HG03097 (cell line): ENCODE measurements at regions not wholly inside any gene's neighbourhood (a gene's known extent, or its start where the extent isn't known, plus 50 kb on each side); places are given as distances from the start of the nearest gene placed in this dataset.

Source experiments
- ATAC-seq: cut with Tn5 transposase; IDR thresholded peaks from one replicate; pipeline ENCODE4 v1.9.1; 2021; ENCODE audit not compliant: unreplicated experiment, low FRiP score

DNA sequence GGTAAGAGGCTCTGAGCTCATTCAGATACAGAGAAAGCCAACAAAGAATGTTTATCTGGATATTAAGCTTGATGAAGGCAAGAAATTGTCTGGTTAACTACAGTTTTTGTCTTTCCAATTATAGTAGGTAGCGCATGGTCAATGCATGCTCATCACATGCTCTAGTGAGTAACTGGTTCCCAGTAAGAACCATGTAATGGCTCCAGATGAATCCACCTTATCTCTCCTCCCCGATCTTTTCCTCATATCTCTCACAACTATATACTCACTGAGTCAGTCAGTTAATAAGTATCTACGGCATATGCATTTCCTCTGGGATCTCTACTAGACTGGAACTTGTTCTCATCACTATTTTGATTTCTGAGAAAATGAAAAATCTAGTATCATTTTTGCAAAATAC, 340.7 kb upstream of the DYNLRB2 start:
- no peak for ATAC-seq

DNA sequence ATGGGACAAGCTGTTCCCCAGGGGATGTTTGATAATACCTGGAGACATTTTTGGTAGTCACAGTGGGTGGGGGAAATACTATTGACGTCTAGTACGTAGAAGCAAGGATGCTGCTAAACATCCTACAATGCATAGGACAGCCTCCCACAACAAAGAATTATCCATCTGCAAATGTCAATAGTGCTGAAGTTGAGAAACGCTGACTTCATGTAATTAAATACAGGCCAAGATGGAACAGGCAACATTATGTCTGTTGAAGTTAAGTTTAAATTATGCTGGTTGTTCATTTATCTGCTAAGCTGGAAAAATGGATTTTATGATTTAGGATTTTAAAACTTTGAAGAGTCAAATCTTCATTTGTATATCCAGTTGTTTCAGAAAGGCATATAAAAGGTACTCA, 341.2 kb upstream of the DYNLRB2 start:
- no peak for ATAC-seq

DNA sequence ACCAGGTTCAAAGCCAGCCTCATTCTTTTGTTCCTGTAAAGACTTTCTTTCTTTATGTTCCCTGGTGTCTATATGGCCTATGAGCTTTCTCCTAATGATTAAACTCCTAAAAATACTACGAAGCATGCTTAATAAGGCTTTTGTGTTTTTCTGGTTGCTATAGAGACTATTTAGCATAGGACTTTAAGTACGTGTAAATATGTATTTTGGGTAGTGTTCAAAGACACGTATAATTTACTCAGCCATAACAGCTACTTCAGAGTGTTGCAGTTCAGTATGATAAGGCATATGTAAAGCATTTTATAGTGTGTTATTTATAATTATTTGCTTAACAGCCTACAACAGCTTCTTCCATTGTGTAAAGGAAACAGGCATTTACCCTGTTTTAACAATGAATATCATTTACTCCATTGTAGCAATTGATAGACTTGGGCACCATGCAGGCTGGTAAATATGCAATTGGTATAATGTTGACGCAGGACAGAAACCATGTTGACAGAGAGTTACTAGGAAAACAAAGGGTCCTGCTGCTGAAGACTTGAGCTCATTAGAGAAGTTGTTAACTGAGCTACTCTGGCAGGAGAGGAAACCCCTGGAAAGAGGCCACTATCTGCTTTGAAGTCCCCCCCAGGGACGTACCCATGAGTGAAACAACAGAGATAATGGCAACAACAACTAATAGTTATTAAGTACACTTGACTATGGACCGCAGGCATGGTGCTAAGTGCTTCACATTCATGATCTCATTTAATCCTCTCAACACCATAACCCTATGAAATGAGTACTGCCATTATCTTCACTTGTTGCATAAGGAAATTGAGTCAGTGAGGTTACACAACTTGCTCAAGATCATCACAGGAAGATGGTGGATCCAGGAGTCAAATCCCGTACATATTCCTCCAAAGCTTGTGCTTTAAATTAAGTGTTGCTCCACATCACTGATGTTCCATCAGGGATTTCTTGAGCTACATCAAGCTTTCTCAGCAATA, 342.2 kb upstream of the DYNLRB2 start:
- ATAC-seq, result no peak

DNA sequence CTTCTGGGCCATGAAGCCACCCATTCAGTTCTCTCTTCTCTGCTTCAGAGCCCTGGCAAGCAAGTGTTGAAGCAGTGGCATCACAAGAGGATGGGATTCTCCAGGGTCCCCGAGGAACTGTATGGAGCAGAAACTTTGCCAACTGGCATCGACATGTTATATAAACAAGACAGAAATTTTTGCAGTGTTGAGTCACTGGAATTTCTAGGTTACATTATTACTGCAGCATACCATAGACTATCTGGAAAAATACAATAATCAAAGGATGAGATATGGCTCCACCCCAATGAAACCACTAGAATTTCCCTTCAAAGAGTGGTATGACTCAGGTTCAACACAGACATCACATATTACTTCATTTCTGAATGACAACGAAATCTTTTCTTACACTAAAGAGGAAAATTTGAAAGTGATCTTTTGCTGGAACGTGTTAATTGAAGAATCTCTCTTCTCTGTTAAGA, 343.0 kb upstream of the DYNLRB2 start:
- no peak for ATAC-seq

DNA sequence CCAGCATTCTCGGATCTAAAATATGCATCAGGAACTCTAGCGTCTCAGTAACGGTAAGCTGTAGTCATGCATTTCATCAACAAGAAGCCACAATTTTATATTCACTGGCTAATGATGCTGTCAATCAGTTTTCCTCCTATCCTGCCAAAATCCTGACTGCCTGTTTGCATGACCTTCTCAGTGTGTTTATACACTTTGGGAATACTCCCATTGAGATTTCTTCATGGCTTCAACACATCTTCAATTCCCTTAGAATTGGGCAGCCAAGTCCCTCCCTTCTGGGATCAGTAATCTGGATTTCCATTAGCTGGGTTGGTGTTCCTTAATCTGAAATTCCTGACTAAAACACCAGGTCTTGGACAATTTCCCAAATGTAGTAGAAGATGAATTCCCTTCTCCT, 348.9 kb upstream of the DYNLRB2 start:
- no peak for ATAC-seq

DNA sequence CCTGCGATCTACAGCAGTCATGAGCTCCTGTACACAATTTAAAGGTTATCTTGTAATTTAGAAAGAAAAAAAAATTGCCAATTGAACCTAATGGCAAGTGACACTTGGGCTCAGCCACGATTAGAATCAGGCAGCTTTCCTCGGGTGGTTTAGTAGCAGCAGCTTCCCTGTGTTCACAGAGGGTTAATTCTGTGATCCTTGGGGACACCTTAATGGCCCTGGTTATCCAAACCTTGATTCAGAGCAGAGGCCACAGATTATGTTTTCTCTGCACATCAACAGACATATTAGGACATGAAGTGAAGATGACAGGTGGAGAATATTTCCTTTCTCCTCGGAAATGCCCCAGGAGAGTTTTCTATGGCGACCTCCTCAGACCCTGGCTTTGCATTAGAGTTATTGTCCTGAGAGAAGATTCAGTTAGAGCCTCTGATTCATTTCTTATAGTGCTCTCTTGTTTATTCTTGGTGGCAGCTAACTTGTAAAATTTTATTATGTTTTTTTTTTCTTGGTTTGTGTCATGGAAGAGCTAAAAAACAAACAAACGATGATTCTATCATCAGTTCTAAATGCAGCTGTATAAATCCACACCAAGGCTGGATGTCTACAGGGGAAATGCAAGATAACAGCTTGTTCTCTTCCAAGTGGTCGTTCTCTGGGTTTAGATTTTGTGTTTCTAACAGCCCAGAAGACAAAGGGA, 351.2 kb upstream of the DYNLRB2 start:
- no peak for ATAC-seq

DNA sequence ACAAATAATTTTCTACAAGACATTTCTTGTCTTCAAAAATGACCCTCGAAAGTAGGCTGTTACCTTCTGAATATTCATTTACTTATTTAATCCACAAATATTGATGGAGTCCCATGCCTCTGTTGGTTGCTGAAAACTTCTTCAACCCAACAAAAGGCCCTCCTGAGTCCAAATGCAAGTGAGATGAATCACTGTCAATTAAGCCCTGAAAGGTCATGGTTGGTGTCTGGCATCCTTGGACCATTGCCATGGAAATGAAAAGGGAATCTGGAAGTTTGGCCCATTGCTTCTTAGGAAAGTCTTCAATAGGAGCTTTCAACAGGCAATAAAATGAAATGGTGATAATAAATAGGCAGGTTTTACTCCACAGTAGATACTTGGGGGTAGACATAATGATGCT, 364.7 kb upstream of the DYNLRB2 start:
- ATAC-seq, result no peak

DNA sequence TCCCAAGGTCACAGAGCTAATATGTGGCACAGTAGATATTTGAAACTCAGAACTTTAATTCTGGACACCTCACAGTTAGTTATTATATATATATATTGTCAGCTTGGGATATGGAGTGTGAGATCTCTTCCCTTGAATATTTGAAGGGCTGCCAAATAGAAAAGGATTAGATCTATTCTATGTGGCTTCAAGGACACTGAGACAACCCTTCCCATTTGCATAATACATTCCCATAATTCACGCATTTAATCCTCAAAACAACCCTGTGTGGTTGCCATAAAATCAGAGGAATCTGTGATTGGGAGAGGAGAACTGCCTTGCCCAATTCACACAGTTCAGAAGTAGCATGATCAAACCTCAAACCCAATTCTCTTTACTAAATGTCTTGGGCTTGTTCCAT, 365.8 kb upstream of the DYNLRB2 start:
- no peak for ATAC-seq

DNA sequence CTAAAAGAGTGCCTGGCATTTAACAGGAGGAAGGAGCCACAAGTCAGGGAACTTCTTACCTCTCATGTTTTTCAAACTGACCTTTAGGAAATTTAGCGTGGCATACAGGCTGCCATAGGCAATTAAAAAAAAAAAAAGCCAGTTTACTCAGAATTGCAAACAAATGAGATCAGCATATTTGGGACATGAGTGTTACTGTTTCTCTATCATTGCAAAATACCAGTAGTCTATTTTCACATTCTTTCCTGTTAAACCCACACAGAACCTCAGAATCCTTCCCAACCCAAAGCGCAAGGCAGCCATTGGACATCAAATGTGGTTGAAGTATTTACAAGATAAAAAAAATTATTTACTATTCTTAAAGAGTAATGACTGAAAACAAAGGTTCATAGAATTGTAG, 366.4 kb upstream of the DYNLRB2 start:
- no peak for ATAC-seq

DNA sequence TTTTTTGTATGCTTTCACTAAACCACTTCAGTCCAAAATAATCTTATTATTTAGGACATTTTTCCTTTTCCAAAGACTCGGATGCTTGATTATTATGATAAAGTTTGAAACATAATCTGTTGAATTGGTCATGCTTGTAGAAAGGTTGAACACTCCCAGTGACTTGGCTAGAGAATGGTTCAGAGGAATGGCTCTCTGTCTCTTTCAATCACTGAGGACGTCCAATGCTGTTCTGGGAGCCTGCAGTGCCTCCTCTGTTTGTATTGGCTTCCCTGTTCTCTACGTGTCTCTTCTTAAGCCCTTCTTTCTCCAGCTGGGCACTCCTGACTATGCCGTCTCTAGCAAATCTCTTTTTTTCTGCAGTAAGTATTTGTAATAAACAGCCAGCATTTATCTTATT, 369.0 kb upstream of the DYNLRB2 start:
- ATAC-seq, result no peak

DNA sequence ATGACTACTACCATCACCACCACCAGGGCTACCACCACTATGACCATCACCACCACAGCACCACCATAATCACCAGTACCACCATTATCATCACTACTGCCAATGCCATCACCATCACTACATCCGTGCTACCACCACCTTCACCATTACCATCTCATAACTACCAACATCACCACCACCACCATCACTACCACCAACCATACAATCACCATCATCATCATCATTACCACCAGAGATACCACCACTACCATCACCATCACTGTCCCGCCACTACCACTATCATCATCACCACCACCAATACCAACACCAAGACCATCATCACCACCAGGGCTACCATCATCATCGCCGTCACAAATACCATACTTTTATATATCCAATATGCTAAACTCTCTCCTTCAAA, 369.6 kb upstream of the DYNLRB2 start:
- ATAC-seq, result no peak

DNA sequence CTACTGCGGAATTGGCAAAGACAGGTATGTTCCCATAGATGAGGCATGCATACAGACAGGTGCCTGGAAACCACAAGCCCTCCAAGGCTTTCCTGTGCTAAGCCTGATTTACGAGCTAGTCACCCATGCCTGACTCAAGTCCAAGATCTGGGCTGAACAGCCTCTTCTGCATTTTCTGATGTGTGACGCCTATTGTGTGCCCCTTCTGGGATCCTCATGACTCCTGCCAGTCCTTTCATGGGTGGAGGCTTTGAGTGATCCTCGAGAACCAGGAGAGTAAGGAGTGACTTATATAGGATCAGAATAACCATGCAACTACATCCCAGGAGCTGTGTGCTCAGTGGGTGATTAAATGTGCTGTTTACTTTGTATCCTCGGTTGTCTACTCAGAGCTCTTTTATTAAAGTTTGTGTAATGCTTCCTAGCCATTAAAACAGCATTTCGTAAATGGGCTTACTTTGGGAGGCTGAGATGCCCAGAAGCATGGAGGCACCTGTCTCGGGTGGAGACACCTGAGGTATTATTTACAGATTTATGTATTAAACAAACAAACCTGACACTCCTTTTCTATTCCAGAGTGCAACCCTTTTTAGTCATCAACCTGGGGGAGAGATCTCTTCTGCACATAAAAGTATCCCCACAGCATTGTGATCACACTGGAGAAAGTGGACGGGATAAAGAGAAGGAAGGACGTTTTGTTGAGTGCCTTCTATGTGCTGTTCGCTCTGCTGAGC, 373.0 kb upstream of the DYNLRB2 start:
- ATAC-seq, result no peak

DNA sequence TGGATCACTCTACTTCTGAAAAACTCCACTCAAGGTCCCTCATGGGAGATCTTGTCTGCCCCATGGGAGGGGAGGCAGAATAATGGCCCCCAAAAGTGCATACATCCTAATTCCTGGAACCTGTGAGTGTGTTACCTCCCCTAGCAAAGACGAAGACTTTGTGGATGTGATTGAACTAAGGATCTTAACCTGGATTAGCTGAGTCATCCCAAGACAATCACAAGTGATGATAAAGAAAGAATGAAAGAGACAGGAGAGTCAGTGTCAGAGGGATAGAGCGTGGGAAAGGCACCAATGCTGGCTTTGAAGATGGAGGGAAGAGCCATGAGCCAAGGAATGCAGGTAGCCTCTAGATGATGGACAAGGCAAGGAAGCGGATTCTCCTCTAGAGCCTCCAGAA, 374.7 kb upstream of the DYNLRB2 start:
- no peak for ATAC-seq

DNA sequence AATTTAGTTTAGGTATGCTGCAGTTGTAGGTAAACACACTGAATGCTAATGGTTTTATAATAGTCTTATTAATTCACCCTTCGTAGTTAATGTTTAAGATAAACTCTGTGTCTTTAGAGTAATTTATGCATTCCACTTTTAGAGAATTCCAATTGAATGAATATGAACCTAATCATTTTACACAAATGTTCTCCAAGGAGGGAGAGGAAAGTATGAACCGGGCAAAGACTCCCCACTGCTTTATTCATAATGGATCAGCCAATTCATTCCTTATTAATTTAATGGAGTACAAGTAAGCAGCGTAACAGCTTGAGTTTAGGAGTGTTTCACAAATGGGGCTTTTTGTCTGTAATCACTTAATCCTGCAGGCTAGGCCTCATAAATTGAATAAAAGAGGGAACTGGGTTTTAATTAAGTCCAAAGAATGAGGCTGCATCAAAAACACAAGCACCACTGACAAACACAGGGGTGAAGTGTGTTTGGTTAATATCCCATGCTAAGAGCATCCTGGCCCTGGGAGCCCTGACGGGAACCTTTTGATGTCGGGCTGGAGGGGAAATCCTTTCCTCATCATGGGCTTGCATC, 375.7 kb upstream of the DYNLRB2 start:
- no peak for ATAC-seq

DNA sequence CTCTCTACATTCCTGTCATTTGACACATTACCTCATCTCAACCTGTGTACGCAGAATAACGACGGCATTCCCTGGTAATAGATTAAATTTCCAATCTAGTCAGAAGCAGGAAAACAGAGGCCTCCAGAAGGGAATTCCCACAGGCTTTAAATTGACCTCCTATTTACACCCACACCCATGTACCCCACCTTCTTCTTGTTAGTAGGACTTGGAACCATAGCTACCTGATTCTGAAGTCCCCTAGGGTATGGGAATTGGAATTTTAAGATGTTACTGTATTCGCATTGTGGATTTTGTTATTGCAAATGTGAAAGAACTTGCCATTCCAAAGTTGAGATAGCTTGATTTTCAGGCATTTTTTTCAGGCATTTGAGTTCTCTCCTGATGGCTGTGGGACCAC, 377.5 kb upstream of the DYNLRB2 start:
- ATAC-seq, result no peak

DNA sequence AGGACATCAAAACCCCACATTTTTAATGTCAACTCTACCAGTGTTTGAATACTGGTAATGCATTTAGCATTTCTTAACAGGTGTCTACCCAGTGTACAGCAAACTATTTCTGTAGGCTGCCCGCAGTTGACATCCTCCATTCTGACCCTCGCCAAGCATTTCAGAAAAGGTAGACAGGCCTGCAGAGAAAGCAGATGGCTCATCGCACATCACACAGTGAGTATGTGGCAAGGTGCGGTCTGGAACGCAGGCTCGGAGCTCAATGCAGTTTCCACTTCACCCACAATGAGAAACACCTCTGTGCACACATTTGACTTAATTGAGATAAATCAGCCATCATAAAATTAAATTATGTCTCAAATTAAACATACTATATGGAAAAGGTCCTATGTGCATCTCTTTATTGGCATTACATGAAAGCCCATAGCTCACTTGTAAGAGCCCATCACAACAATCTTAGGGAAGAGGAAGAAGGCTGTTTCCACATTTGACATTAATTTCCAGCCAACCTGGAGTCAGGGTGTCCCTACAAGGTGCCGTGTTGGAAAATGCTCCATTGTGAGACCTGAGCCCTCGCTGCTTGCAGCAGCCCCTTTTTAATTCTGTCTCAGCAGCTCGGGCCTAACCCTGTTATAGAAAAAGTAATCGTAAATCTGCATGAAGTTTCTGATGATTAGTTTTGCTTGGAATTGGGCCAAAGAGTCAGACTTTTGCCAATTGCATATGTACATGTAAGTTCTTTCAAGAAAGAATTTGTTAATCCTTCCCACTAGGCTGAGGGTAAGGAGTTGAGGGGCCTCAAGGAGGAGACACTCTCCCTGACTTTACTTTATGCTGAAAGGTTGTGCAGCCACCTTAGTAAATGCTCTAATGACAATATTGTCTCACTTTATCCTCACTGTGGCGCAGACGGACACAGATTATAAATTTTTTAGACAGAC, 378.7 kb upstream of the DYNLRB2 start:
- no peak for ATAC-seq

DNA sequence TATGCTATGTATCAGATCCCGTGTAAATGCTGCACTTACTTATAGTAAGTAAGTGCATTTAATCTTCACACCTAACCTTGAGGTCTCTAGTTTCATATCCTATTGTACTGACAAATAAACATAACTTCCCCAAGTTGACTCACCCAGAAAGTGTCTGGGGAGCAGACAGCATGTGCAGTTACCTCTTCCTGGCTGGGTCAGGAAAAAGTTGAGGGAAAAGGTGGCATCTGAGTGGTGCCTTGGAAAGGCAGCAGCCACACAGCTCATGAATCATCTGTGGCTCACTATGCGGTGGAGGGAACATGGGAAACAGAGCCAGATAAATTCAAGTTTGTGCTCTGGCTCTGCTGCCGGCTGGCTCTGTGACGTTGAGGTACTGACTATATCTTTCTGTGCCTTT, 382.0 kb upstream of the DYNLRB2 start:
- ATAC-seq, result no peak

DNA sequence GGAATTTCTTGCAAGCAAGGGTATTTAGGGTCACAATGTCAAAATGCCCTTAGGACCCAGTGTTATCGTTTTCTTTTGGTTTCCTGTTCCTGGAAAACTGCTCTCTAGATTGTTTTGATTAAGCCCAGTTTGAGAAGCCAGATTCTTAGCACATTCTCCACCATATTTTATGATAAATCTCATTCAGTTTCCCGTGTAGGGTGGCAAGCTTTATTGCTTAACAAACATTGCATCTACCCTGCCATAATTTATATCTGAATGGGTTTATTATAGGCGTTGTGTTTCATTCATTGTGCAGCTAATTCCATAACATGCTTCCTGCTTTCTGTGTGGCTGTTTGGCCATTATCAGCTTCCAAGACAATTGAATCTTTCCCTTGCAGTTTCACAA, 389.1 kb upstream of the DYNLRB2 start:
- ATAC-seq, result no peak

DNA sequence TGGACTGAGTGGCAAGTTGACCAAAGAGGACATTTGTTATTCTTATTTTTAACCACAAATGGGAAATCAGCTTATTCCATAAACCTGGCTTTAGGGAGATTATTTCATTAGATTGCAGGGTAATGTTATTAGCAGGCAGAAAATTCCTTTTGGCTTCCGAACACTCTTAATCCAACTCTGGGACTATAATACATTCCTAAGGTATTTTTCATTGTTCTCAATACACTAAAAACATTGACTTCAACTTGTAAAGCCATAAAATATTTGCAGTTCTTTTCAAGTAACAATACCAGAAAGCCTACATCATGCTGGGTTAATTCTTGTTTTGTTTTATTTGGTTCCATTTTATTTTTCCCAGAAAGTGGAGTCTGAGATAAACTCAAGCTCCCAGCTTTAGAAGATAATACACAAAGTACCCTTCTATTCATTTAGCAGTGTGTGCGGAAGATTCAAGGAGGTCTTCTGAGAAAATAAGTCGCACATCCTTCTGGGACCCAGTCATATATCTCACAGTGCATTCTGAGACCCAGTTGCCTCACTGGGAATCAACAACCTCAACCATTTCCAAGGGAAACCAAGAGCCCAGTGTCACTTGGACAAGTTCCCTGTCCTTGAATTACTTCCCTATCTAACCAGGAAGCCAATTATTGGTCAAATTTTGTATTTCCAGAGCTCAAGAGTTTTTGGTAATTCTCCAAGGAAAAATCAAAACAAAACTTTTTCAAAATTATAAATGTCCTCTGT, 389.6 kb upstream of the DYNLRB2 start:
- ATAC-seq, result no peak
